B cell (primary cell): ENCODE measurements at regions not wholly inside any gene's neighbourhood (a gene's known extent, or its start where the extent isn't known, plus 50 kb on each side); places are given as distances from the start of the nearest gene placed in this dataset.
"Not testable (repeated sequence)": the region's sequence is repeated elsewhere in the genome, so short reads cannot be mapped to it uniquely, and the experiment has no call there.

Source experiments
- ATAC-seq: fragments of 200-7000 bp; cut with Tn5 transposase; one replicate; pipeline ENCODE4 v1.10.0; 2021; ENCODE audit warnings: low read depth, mild to moderate bottlenecking, moderate number of reproducible peaks, moderate library complexity
- CTCF ChIA-PET: fragments of 350-600 bp; sonication (Branson Sonifier 250); formaldehyde crosslinking; loops from one replicate; lab custom pipeline; 2021; ENCODE audit warnings: antibody characterized with exemption, inconsistent platforms; lab: Charles Lee
- POLR2A ChIA-PET: fragments of 350-600 bp; sonication (Branson Sonifier 250); formaldehyde crosslinking; loops from one replicate; lab custom pipeline; 2021; ENCODE audit warnings: antibody characterized with exemption; lab: Charles Lee
- DNase-seq: peaks from one replicate; pipeline ENCODE4 v3.0.0; 2013
- H2AFZ ChIP-seq: 2 replicates; pipeline ENCODE4 v1.6.1; 2012; ENCODE audit warnings: mild to moderate bottlenecking, low read depth, low read length; ENCODE audit not compliant: insufficient read depth, poor library complexity, severe bottlenecking
- H3K27ac ChIP-seq, 2 donors: 1 replicate in 1 of 2; 2 replicates in 1 of 2; pipeline ENCODE4 v1.5.1; 2012 to 2013; ENCODE audit warnings: low read length in 2 of 2, mild to moderate bottlenecking in 2 of 2, moderate library complexity in 1 of 2
- H3K27me3 ChIP-seq, 4 experiments: fragments of 200-600 bp in 1 of 4; sonication (generic) in 1 of 4; replicated peaks in 1 of 4; 1 replicate in 2 of 4; 2 replicates in 2 of 4; pipeline versions ENCODE4 v1.6.1 to v1.7.0; 2013 to 2016; ENCODE audit warnings: low read length in 3 of 4, mild to moderate bottlenecking in 2 of 4, mixed read lengths in 1 of 4, moderate library complexity in 1 of 4; ENCODE audit not compliant: insufficient read depth in 4 of 4, control insufficient read depth in 3 of 4; ENCODE audit errors: control extremely low read depth in 1 of 4
- H3K36me3 ChIP-seq, 2 experiments: replicated peaks in 1 of 2; 1 replicate in 1 of 2; 2 replicates in 1 of 2; pipeline versions ENCODE4 v1.6.1 to v1.7.1; 2013; ENCODE audit warnings: low read length in 1 of 2; ENCODE audit not compliant: insufficient read depth in 2 of 2, control insufficient read depth in 1 of 2; ENCODE audit errors: control extremely low read depth in 1 of 2, extremely low read depth in 1 of 2
- H3K4me1 ChIP-seq, 2 donors: fragments of 200-600 bp in 1 of 2; sonication (generic) in 1 of 2; 1 replicate in 1 of 2; 2 replicates in 1 of 2; pipeline versions ENCODE4 v1.5.1 to v1.6.1; 2013 to 2017; ENCODE audit warnings: low read length in 2 of 2; ENCODE audit not compliant: control insufficient read depth in 2 of 2, insufficient read depth in 2 of 2
- H3K4me2 ChIP-seq: replicated peaks from 2 replicates; pipeline ENCODE3; 2012; ENCODE audit warnings: mild to moderate bottlenecking, low read depth, low read length; ENCODE audit not compliant: poor library complexity, severe bottlenecking
- H3K4me3 ChIP-seq, 5 experiments: fragments of 200-600 bp in 1 of 5; sonication (generic) in 1 of 5; 1 replicate in 3 of 5; 2 replicates in 2 of 5; pipeline versions ENCODE4 v1.5.1 to v1.7.0; 2011 to 2016; ENCODE audit warnings: low read length in 4 of 5, mild to moderate bottlenecking in 4 of 5, low read depth in 2 of 5, control low read depth in 1 of 5, moderate library complexity in 1 of 5; ENCODE audit not compliant: insufficient read depth in 1 of 5; ENCODE audit errors: control extremely low read depth in 1 of 5, extremely low read depth in 1 of 5
- H3K79me2 ChIP-seq: fragments of 200-600 bp; sonication (generic); one replicate; pipeline ENCODE4 v1.6.0; 2016; ENCODE audit warnings: low read length; ENCODE audit not compliant: control insufficient read depth, insufficient read depth
- H3K9ac ChIP-seq: fragments of 200-600 bp; sonication (generic); 2 replicates; pipeline ENCODE4 v1.6.1; 2017; ENCODE audit warnings: mild to moderate bottlenecking, low read length, moderate library complexity
- H3K9me3 ChIP-seq, 3 donors: one replicate each; pipeline versions ENCODE4 v1.6.1 to v1.7.1; 2013; ENCODE audit warnings: low read length in 2 of 3; ENCODE audit not compliant: control insufficient read depth in 2 of 3, insufficient read depth in 1 of 3; ENCODE audit errors: control extremely low read depth in 1 of 3
- H4K20me1 ChIP-seq: 2 replicates; pipeline ENCODE4 v1.6.0; 2012; ENCODE audit warnings: mild to moderate bottlenecking, low read length; ENCODE audit not compliant: insufficient read depth, control insufficient read depth, poor library complexity, severe bottlenecking
- H3K27ac Mint-ChIP-seq: one replicate; pipeline ENCODE4 v1.8.0; 2021; ENCODE audit warnings: mixed read lengths
- H3K27me3 Mint-ChIP-seq: one replicate; pipeline ENCODE4 v1.8.0; 2021; ENCODE audit warnings: mixed read lengths
- H3K4me1 Mint-ChIP-seq: one replicate; pipeline ENCODE4 v1.8.0; 2021; ENCODE audit warnings: mixed read lengths
- H3K4me3 Mint-ChIP-seq: one replicate; pipeline ENCODE4 v1.8.0; 2021; ENCODE audit warnings: mixed read lengths
- H3K9me3 Mint-ChIP-seq: one replicate; pipeline ENCODE4 v1.8.0; 2022; ENCODE audit warnings: mixed read lengths; ENCODE audit not compliant: insufficient read depth
- WGBS: methylation state at CpG from one replicate; pipeline ENCODE4 v1.1.5; 2013; ENCODE audit warnings: missing lambda C conversion rate; ENCODE audit not compliant: insufficient coverage; 5-methylcytosine and 5-hydroxymethylcytosine counted together
- intact Hi-C: fragments of 100-400 bp; cut with micrococcal nuclease; formaldehyde crosslinking; loops from one replicate; pipeline ENCODE4 v1.10.0; 2022

DNA sequence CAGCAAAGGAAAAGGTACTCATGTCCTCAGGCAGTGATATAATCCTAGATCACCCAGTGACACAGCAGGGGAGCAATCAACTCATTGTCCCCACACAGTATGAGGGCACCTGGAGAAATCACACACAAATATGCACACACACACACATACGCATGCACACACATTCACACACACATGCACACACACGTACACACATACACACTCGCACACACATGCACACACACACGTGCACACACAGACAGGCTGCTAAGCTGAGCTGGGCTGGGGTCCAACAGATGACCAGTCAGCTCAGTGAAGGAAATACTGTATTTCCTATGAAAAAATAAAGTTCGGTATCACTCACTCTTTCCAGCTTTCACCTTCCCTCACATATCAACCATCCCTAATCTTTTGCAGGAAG, 183.3 kb upstream of the LRRC61 start:
- POLR2A ChIA-PET, H3K27ac ChIP-seq, H3K4me1 Mint-ChIP-seq, ATAC-seq, H3K27ac Mint-ChIP-seq, H3K4me2 ChIP-seq, H3K9me3 ChIP-seq, H3K36me3 ChIP-seq, H3K4me3 ChIP-seq, H3K27me3 Mint-ChIP-seq, H3K27me3 ChIP-seq, H3K4me3 Mint-ChIP-seq, H4K20me1 ChIP-seq, H3K9ac ChIP-seq, DNase-seq, H3K4me1 ChIP-seq, CTCF ChIA-PET, intact Hi-C loops, H3K9me3 Mint-ChIP-seq, H3K79me2 ChIP-seq, H2AFZ ChIP-seq: not testable (repeated sequence)
- 100% methylated on average over 1 of the region's 5 CpGs for WGBS

- H3K4me1 ChIP-seq, ATAC-seq, H3K4me2 ChIP-seq, H3K9me3 ChIP-seq, H3K4me3 ChIP-seq, H3K27ac Mint-ChIP-seq, H3K27me3 Mint-ChIP-seq, H3K9me3 Mint-ChIP-seq, H3K36me3 ChIP-seq, H4K20me1 ChIP-seq, H3K79me2 ChIP-seq, H3K27me3 ChIP-seq, H3K4me3 Mint-ChIP-seq, POLR2A ChIA-PET, H3K9ac ChIP-seq, CTCF ChIA-PET, DNase-seq, H2AFZ ChIP-seq, H3K27ac ChIP-seq, H3K4me1 Mint-ChIP-seq, intact Hi-C loops: not testable (repeated sequence)
- WGBS, result 100% methylated on average over 2 of the region's 13 CpGs
Measured at GRCh38 chr7:150141525-150142345, 181.4 kb upstream of the LRRC61 start.

DNA sequence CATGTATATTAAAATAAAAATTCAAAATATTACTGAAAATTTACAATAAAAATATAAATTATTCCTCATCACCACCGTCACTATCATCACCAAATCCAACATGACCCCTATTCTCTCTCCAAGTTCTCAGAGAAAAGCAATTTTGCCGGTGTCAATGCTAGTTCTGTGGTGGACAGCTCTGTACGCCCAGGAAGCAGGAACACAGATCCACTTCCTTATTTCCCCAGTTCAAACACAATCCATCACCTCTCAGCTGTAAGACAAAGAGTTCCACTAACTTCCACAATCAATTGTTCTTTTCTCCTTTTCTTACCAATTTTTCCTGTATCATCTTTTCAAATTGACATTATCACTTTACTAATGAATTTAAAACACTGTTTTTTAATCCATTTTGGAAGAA, 177.0 kb upstream of the LRRC61 start:
- H4K20me1 ChIP-seq, H2AFZ ChIP-seq, H3K9me3 Mint-ChIP-seq, H3K27ac Mint-ChIP-seq, H3K36me3 ChIP-seq, H3K27me3 ChIP-seq, H3K4me2 ChIP-seq, H3K4me1 ChIP-seq, intact Hi-C loops, DNase-seq, H3K4me3 Mint-ChIP-seq, H3K9me3 ChIP-seq, H3K79me2 ChIP-seq, H3K4me1 Mint-ChIP-seq, ATAC-seq, H3K9ac ChIP-seq, CTCF ChIA-PET, H3K27ac ChIP-seq, H3K4me3 ChIP-seq, H3K27me3 Mint-ChIP-seq, POLR2A ChIA-PET: not testable (repeated sequence)
- no CpG with 5 or more reads among the region's 3 CpGs for WGBS

DNA sequence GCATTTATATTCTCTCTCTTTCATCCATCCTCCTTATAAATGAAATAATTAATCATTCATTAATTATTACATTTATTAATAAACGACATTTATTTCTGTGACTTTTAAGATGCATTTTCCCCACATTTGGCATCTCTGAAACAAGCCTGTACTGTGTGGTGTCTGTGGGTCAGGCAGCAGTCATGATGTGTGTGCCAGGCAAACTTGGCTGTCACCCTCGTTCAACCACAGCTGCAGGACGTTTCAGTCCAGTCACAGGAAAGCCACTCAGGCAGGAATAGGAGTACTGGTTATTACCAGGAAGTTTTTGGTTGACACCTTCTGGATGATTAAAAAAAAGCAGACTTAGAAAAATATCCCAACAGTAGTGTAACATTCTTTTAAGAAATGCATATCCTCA, 175.6 kb upstream of the LRRC61 start:
- H3K9me3 Mint-ChIP-seq, POLR2A ChIA-PET: not testable (repeated sequence)

More for the DNA sequence above, 175.6 kb upstream of the LRRC61 start:
- H3K4me1 Mint-ChIP-seq, CTCF ChIA-PET, H3K27me3 Mint-ChIP-seq, DNase-seq, H3K27me3 ChIP-seq, H3K4me3 ChIP-seq, H4K20me1 ChIP-seq, H3K9me3 ChIP-seq, H3K36me3 ChIP-seq, H3K9ac ChIP-seq, H3K79me2 ChIP-seq, ATAC-seq, H3K27ac ChIP-seq, H2AFZ ChIP-seq, H3K27ac Mint-ChIP-seq, H3K4me3 Mint-ChIP-seq, H3K4me1 ChIP-seq, H3K4me2 ChIP-seq, intact Hi-C loops: not testable (repeated sequence)
- no CpG with 5 or more reads among the region's 3 CpGs for WGBS
